ENCODE measurements at regions not wholly inside any gene's neighbourhood (a gene's known extent, or its start where the extent isn't known, plus 50 kb on each side); places are given as distances from the start of the nearest gene placed in this dataset.

DNA sequence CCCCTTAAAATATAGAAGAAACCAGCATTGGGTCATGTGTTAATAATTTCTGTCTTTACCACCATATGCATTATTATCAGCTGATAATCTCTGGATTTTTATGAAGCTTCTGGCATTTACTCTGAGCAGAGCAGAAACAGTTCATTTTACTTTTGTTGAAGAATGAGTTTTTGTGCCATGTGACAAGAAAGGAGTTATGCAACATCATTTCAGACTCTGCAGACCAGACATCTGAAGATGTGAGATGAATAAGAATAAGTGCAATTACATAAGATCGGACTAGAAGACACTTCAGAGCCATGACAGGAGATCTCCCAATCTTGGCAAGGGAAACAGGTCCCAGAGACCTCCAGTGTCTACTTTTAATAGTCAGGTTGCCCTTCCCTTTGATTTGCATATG lies 869.4 kb upstream of the VRK2 start:
- TF ChIP-seq, protein P1, sequence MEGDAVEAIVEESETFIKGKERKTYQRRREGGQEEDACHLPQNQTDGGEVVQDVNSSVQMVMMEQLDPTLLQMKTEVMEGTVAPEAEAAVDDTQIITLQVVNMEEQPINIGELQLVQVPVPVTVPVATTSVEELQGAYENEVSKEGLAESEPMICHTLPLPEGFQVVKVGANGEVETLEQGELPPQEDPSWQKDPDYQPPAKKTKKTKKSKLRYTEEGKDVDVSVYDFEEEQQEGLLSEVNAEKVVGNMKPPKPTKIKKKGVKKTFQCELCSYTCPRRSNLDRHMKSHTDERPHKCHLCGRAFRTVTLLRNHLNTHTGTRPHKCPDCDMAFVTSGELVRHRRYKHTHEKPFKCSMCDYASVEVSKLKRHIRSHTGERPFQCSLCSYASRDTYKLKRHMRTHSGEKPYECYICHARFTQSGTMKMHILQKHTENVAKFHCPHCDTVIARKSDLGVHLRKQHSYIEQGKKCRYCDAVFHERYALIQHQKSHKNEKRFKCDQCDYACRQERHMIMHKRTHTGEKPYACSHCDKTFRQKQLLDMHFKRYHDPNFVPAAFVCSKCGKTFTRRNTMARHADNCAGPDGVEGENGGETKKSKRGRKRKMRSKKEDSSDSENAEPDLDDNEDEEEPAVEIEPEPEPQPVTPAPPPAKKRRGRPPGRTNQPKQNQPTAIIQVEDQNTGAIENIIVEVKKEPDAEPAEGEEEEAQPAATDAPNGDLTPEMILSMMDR (IDR thresholded peaks at IDR 0.05; ENCODE audit: low read depth, low read length), result no peak
- H3K4me3 ChIP-seq (ENCODE audit: low read depth, low read length), result no peak overlapping the region

DNA sequence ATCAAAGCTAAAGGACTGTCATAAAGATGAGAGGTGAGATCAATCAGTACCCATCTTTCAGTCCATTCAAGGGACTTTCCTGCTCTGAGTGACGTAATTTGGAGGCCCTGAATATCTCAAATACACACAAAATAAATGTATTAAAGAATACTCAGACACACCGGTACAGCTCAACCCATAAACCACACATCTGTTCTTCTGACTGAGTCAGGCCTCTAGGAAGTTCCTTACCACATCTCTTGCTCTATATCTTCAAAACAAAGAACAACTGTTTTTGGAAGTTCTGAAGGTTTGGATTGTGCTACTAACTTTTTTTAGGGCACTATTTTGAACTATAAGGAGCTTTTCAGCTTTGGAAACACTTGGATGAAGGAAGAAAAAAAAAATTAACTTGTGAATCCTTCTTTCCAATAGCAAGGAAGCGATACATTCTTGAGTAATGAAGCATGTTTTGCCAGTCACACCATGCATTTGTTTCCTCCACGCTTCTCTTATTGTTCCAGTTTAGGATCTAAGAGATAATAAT lies 866.5 kb upstream of the VRK2 start:
- TF ChIP-seq, protein P1 (IDR thresholded peaks at IDR 0.05; ENCODE audit: low read depth, low read length), result no peak
- no peak overlapping the region for H3K4me3 ChIP-seq (ENCODE audit: low read depth, low read length)

DNA sequence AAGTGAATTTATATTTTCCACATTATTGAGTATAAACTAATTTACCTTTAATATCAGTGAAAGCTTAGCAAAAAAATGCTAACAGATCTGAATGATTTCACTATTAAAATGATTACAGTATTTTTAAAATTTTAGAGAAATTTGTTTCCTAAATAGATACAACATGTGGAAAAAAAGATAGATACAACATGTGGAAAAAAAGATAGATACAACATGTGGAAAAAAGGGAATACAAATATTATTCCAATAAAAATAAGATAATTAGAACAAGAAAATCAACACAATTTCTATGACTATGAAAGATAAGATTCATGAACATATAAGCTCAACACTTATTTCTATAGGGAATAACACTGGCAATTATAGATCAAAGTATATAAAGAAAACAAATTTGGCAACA lies 865.9 kb upstream of the VRK2 start:
- TF ChIP-seq, protein P1 (IDR thresholded peaks at IDR 0.05; ENCODE audit: low read depth, low read length), result no peak
- no peak overlapping the region for H3K4me3 ChIP-seq (ENCODE audit: low read depth, low read length)

DNA sequence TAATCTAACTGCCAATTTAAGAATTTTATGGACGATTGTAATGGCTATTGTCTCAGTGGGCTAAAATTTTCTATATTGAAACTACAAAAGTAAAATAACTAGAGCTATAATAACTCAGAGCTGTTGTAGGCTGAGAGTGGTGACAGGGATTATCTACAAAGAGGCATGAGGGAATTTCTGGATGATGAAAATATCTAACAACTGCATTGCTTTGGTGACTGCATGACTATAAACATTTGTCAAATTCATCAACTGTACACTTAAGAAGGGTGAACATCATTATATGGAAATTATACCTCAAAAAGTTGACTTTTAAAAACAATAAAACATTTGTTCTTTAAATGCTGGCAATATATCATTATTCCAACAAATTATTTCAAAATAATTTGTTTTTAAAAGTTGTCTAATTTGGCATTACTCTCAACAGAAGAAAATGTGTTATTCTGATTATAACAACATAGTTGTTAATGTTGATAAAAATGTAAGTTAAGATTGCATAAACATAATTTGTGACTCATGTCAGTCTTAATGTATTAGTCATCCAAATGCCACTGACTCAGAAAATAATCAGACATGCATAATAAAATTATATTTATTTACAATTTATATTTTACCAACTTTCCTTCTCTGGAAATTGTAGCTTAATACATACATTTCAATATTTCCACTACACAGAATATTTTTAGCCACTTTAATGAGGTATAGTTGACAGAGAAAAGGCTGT lies 865.1 kb upstream of the VRK2 start:
- TF ChIP-seq, protein P1 (IDR thresholded peaks at IDR 0.05; ENCODE audit: low read depth, low read length), result no peak
- H3K4me3 ChIP-seq (ENCODE audit: low read depth, low read length), result no peak overlapping the region

DNA sequence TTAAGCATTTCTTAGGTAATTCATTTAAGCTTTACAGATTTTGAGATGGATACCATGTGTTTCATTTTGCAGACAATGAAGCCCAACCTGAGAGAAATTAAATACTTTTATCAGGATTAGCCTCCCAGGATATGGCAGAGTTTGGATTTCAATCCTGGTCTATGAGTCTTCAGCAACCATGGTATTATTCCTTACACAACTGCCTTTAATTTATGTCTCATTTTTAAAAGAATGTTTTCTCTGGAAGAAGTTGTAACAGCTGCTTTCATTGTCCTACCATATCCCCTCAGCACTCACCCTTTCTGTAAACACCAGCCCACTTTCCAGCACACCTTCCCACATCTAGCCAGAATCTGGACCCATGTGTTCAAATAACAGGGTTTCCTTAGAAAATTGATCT lies 863.7 kb upstream of the VRK2 start:
- no peak overlapping the region for H3K4me3 ChIP-seq (ENCODE audit: low read depth, low read length)

DNA sequence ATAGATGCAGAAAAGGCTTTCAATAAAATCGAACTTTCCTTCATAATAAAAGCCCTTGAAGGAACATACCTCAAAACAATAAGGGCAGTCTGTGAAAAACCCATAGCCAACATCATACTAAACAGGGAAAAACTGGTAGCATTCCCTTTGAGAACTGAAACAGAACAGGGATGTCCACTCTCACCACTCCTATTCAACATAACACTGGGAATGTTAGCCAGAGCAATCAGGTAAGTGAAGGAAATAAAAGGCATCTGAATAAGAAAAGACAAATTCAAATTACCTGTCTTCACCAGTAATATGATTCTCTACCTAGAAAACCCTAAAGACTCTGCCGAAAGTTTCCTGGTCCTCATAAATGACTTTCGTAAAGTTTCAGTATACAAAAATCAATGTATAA lies 861.0 kb upstream of the VRK2 start:
- TF ChIP-seq, protein P1 (IDR thresholded peaks at IDR 0.05; ENCODE audit: low read depth, low read length), result no peak
- no peak overlapping the region for H3K4me3 ChIP-seq (ENCODE audit: low read depth, low read length)

More for the DNA sequence above, 863.7 kb upstream of the VRK2 start:
- TF ChIP-seq, protein P1 (IDR thresholded peaks at IDR 0.05; ENCODE audit: low read depth, low read length), result no peak

DNA sequence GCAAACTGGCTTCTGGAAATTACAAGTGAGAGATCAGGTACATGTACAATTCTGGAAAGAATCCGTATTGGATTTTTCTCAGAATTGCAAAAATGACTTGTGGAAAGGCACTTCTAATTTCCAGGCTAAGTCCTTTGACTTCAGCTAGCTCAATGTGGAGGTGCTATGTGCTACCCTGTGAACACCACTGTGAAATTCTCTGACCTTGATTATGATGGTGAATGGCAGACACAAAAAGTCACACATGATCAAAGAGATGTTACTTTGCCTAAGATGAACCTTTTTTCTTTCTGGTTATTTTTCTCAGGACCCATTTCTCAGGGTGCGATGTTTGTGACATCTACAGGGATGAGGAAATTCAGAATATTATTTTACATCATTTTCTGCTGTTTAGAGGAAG lies 856.6 kb upstream of the VRK2 start:
- TF ChIP-seq, protein P1 (IDR thresholded peaks at IDR 0.05; ENCODE audit: low read depth, low read length), result no peak
- H3K4me3 ChIP-seq (ENCODE audit: low read depth, low read length), result no peak overlapping the region
